GM18508 (cell line): ENCODE measurements at regions not wholly inside any gene's neighbourhood (a gene's known extent, or its start where the extent isn't known, plus 50 kb on each side); places are given as distances from the start of the nearest gene placed in this dataset.

Source experiments
- ATAC-seq: cut with Tn5 transposase; IDR thresholded peaks from one replicate; pipeline ENCODE4 v1.9.1; 2021; ENCODE audit warnings: moderate number of reproducible peaks; ENCODE audit not compliant: insufficient read depth, unreplicated experiment

- no peak for ATAC-seq
Observed at GRCh38 chr12:115528466-115528865, 749.0 kb downstream of the MED13L start.

- no peak for ATAC-seq
Observed at GRCh38 chr12:115521771-115522409, 755.6 kb downstream of the MED13L start.

GRCh38 chr12:115519887-115520286 is 757.6 kb downstream of the MED13L start:
- ATAC-seq: no peak

- ATAC-seq: no peak
Observed at GRCh38 chr12:115519359-115519758, 758.1 kb downstream of the MED13L start.

- ATAC-seq: no peak
Observed at GRCh38 chr12:115517913-115518312, 759.6 kb downstream of the MED13L start.

- no peak for ATAC-seq
Observed at GRCh38 chr12:115511986-115512711, 765.3 kb downstream of the MED13L start.

- no peak for ATAC-seq
Observed at GRCh38 chr12:115511305-115511704, 766.2 kb downstream of the MED13L start.

- no peak for ATAC-seq
Observed at GRCh38 chr12:115508990-115509389, 768.5 kb downstream of the MED13L start.

- ATAC-seq: no peak
Observed at GRCh38 chr12:115507951-115508722, 769.4 kb downstream of the MED13L start.

GRCh38 chr12:115507560-115507889 is 770.0 kb downstream of the MED13L start:
- ATAC-seq: no peak

GRCh38 chr12:115506822-115507559 is 770.5 kb downstream of the MED13L start:
- no peak for ATAC-seq

GRCh38 chr12:115504306-115505290 is 772.9 kb downstream of the MED13L start:
- ATAC-seq: no peak

- no peak for ATAC-seq
Observed at GRCh38 chr12:115500872-115501271, 776.6 kb downstream of the MED13L start.

GRCh38 chr12:115495300-115495699 is 782.2 kb downstream of the MED13L start:
- no peak for ATAC-seq

- no peak for ATAC-seq
Observed at GRCh38 chr12:115492553-115492952, 784.9 kb downstream of the MED13L start.

GRCh38 chr12:115491511-115492250 is 785.8 kb downstream of the MED13L start:
- ATAC-seq: no peak

- ATAC-seq: no peak
Observed at GRCh38 chr12:115489253-115489652, 788.2 kb downstream of the MED13L start.

- no peak for ATAC-seq
Observed at GRCh38 chr12:115485967-115486366, 791.5 kb downstream of the MED13L start.

- ATAC-seq: no peak
Observed at GRCh38 chr12:115485503-115485902, 792.0 kb downstream of the MED13L start.
